ENCODE measurements at regions not wholly inside any gene's neighbourhood (a gene's known extent, or its start where the extent isn't known, plus 50 kb on each side); places are given as distances from the start of the nearest gene placed in this dataset.
A peak's percentile ranks its signal among the peaks of the same experiment; 100 is the strongest.
"Not testable (repeated sequence)": the region's sequence is repeated elsewhere in the genome, so short reads cannot be mapped to it uniquely, and the experiment has no call there.

DNA sequence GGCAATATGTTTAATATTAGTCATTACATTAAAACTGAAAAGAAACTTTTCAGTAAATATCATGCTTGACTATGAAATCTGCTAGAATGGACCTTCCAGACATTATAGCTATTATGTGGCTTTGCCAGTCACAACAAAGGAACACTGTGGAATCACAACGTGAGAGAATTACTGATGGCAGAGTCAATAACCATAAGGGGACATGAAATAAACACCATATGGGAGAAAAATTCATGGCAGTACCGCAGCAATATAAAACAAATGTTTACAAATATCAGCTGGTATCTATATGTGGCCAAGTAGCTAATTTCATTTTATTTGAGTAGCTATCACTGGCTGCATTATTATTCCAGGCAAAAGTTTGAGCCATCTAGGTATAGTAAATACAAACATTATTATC, 1818.6 kb downstream of the PCDH9 start:
- no peak for DNase-seq
- in situ Hi-C loops (cut with MboI; ENCODE audit: low pct_unique_long_range_greater_than_20kb, low sequenced_read_pairs) = no loop called here

DNA sequence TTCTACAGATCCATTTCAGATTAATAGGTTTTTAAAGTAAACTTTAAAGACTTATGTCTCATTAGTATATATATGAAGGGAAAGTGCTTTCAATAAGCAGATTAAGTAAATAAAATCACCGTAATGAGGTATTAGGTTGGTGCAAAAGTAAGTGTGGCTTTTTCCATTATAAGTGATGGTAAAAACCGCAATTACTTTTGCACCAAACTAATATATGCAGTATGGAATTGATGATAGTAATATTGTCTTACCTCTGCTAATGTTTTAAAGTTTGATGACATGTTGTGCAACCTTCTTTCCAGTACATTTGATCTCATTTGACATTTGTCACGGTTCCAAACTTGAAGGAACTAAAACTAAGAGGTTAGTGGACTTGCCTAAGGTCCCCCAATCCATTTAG, 1819.3 kb downstream of the PCDH9 start:
- in situ Hi-C loops (cut with MboI; ENCODE audit: low pct_unique_long_range_greater_than_20kb, low sequenced_read_pairs) = no loop called here
- no peak for DNase-seq

DNA sequence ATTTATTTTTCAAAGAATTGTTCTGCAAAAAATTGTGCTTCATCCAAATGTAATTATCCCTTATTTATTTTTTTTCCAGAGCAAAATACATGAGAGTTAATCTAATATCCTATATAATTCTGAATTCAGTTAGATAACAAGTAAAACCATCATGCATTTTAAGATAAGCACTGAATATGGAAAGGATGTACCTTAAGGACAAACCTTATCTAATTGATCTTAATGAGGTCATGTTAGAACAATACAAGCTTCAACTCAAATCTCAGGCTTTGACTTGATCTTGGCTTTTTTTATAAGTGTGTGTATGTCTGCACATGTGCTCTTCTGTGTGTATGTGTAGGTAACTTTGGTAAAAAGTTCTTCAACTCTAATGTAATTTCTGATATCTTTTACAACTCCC, 1828.8 kb downstream of the PCDH9 start:
- no peak for DNase-seq
- in situ Hi-C loops (cut with MboI; ENCODE audit: low pct_unique_long_range_greater_than_20kb, low sequenced_read_pairs) = no loop called here

GRCh38 chr13:65400702-65401101, 1829.4 kb downstream of the PCDH9 start:
- in situ Hi-C loops (cut with MboI; ENCODE audit: low pct_unique_long_range_greater_than_20kb, low sequenced_read_pairs) = no loop called here
- DNase-seq = no peak

- no peak for DNase-seq
- in situ Hi-C loops (cut with MboI; ENCODE audit: low pct_unique_long_range_greater_than_20kb, low sequenced_read_pairs) = no loop called here
Observed at GRCh38 chr13:65387743-65388347, 1842.3 kb downstream of the PCDH9 start.

DNA sequence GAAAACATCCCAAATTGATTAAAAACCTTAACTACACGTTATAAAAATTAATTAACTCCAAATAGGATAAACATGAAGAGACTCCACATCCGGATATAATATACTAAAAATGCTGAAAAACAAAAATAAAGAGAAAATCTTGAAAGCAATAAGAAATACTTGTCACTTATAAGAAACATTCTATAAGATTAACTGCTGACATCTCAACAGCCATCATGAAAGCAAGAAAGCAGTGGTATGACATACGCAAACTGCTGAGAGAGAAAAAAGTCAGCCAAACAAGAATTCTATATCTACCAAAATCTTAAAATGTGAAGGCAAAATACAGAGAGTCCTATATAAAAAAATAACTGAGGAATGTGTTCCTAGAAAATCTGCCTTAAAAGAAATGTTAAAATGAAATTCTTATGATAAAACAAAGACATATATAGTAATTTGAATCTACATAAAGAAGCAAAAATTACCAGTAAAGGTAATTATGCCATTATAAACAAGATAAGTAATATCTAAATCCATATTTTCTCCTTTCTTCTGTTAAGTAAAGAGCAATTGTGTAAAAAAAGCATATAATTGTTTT, 1851.1 kb downstream of the PCDH9 start:
- peak; percentile 1 for DNase-seq
- in situ Hi-C loops (cut with MboI; ENCODE audit: low pct_unique_long_range_greater_than_20kb, low sequenced_read_pairs) = no loop called here

- DNase-seq = no peak
- in situ Hi-C loops (cut with MboI; ENCODE audit: low pct_unique_long_range_greater_than_20kb, low sequenced_read_pairs) = no loop called here
Observed at GRCh38 chr13:65378484-65378883, 1851.7 kb downstream of the PCDH9 start.

GRCh38 chr13:65368832-65369231, 1861.3 kb downstream of the PCDH9 start:
- no peak for DNase-seq
- in situ Hi-C loops (cut with MboI; ENCODE audit: low pct_unique_long_range_greater_than_20kb, low sequenced_read_pairs) = no loop called here

GRCh38 chr13:65353951-65354350, 1876.2 kb downstream of the PCDH9 start:
- DNase-seq = no peak
- in situ Hi-C loops (cut with MboI; ENCODE audit: low pct_unique_long_range_greater_than_20kb, low sequenced_read_pairs) = no loop called here

GRCh38 chr13:65353150-65353549, 1877.0 kb downstream of the PCDH9 start:
- in situ Hi-C loops (cut with MboI; ENCODE audit: low pct_unique_long_range_greater_than_20kb, low sequenced_read_pairs); DNase-seq: not testable (repeated sequence)

DNA sequence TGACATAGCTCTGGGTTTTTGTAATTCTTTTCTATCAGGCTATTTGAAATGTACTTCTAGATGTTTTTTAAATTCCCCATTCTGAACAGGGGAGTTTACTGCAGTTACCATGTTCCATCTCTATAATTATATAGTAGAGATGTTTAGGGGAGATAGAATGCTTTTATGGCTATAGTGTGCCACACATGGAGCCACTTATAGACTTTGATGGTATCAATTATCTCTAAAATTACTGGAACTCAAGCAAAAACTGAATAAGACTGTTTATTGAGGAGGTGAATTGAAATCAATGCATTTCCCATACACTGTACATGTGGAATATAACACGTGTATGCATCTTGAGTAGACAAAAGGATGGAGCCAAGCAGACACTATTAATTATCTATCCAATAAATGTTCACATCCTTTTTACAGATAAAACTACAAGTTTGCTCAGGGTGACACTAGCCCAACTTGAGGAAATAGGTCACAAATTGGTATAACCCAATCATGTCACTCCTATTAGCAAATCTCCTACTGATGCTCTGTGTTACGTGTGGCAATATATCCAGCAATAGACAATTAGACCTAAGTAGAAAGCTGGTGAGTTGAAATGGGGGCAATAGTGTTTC, 1882.6 kb downstream of the PCDH9 start:
- in situ Hi-C loops (cut with MboI; ENCODE audit: low pct_unique_long_range_greater_than_20kb, low sequenced_read_pairs) = no loop called here
- DNase-seq = no peak

- in situ Hi-C loops (cut with MboI; ENCODE audit: low pct_unique_long_range_greater_than_20kb, low sequenced_read_pairs) = no loop called here
- no peak for DNase-seq
Observed at GRCh38 chr13:65343898-65344663, 1886.1 kb downstream of the PCDH9 start.

- no peak for DNase-seq
- in situ Hi-C loops (cut with MboI; ENCODE audit: low pct_unique_long_range_greater_than_20kb, low sequenced_read_pairs) = no loop called here
Observed at GRCh38 chr13:65342541-65343337, 1887.4 kb downstream of the PCDH9 start.

DNA sequence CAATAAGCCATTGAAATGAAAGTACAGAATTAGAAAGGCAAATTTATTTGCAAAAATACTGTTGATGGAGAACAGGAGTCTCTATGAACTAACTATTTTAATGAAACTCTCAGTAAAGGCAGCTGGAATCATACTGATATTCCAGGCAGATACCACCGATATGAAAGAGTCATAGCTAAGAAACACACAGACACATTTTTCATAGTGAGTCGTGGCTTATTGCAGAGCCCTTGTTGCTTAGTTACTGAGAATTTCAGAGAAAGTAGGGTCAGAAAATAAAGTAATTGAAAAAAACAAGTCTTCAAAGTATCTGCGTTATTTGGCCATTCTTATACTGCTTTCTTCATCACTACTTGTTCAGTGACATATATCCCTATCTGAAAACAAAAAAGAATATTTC, 1890.9 kb downstream of the PCDH9 start:
- in situ Hi-C loops (cut with MboI; ENCODE audit: low pct_unique_long_range_greater_than_20kb, low sequenced_read_pairs) = no loop called here
- no peak for DNase-seq

GRCh38 chr13:65336916-65337315, 1893.2 kb downstream of the PCDH9 start:
- DNase-seq = no peak
- in situ Hi-C loops (cut with MboI; ENCODE audit: low pct_unique_long_range_greater_than_20kb, low sequenced_read_pairs) = no loop called here

GRCh38 chr13:65336087-65336749, 1893.9 kb downstream of the PCDH9 start:
- DNase-seq = no peak
- in situ Hi-C loops (cut with MboI; ENCODE audit: low pct_unique_long_range_greater_than_20kb, low sequenced_read_pairs) = no loop called here

DNA sequence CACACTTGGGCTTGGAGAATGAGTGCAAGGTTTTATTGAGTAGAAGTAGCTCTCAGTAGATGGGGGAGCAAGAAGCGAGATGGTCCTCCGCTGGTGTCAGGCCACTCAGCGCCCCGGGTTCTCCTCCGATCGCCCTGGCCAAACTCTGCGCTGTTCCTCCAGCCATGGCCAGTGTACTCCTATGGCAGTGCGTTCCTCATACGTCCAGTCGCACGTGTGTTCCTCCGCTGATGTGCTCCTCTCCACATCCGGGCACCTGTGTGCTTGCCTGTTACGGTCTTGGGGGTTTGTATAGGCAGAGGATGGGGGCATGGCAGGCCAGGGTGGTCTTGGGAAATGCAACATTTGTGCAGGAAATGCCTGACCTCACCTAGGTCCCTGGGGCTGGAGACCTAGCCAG, 1899.4 kb downstream of the PCDH9 start:
- no peak for DNase-seq
- in situ Hi-C loops (cut with MboI; ENCODE audit: low pct_unique_long_range_greater_than_20kb, low sequenced_read_pairs) = no loop called here

- in situ Hi-C loops (cut with MboI; ENCODE audit: low pct_unique_long_range_greater_than_20kb, low sequenced_read_pairs) = no loop called here
- no peak for DNase-seq
Observed at GRCh38 chr13:65330287-65330686, 1899.8 kb downstream of the PCDH9 start.

DNA sequence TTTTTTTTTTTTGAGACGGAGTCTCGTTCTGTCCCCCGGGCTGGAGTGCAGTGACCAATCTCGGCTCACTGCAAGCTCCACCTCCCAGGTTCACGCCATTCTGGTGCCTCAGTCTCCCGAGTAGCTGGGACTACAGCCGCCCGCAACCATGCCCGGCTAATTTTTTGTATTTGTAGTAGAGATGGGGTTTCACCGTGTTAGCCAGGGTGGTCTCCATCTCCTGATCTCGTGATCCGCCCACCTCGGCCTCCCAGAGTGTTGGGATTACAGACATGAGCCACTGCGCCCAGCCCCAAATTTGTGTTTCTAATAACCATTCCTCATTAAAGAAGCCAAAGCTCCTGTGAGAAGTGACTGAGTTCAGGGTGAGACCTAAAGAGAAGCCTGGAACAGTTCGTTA, 1906.9 kb downstream of the PCDH9 start:
- DNase-seq; in situ Hi-C loops (cut with MboI; ENCODE audit: low pct_unique_long_range_greater_than_20kb, low sequenced_read_pairs): not testable (repeated sequence)

All from KBM-7 (cell line).